ENCODE measurements at regions not wholly inside any gene's neighbourhood (a gene's known extent, or its start where the extent isn't known, plus 50 kb on each side); places are given as distances from the start of the nearest gene placed in this dataset.

- Histone ChIP-seq H4K20me1 (ENCODE audit: insufficient read depth, low read length) (no peaks in the 10 kb centered on the region), H3K4me2 (ENCODE audit: low read length) (no peak overlapping the region; the same call in 1 of the 2 replicates), H3K4me3 (ENCODE audit: low read depth, low read length, poor library complexity, severe bottlenecking) (no peak overlapping the region), H3K4me1 (ENCODE audit: insufficient read depth, low read length, poor library complexity, severe bottlenecking) (no peaks in the 10 kb centered on the region), H3K27ac (ENCODE audit: low read depth, low read length, poor library complexity, severe bottlenecking) (no peak overlapping the region), H3K79me2 (ENCODE audit: insufficient read depth, low read depth, low read length) (no peaks in the 10 kb centered on the region), H3K9me3 (ENCODE audit: low read length) (no peaks in the 10 kb centered on the region), H2AFZ (ENCODE audit: low read length) (no peak overlapping the region), H3K36me3 (ENCODE audit: insufficient read depth, low read length) (no peaks in the 10 kb centered on the region), H3K9me2 (ENCODE audit: insufficient read depth, low read length) (no peaks in the 10 kb centered on the region)
- DNase-seq (ENCODE audit: low spot score), result no peak
- ChIA-PET CTCF (ENCODE audit: unreplicated experiment) (no interaction called here), POLR2A (interaction anchor here (0.6 kb wide), 1 partner anchor 748 kb away, joined by 3 read pairs; no protein-coding TSS in a partner anchor)
- TF ChIP-seq EZH2phosphoT487 (IDR thresholded peaks at IDR 0.05; ENCODE audit: borderline replicate concordance, low read depth, low read length) (no peak), CTCF (conservative IDR thresholded peaks at IDR 0.05; ENCODE audit: low read length) (no peak)
- no TSS peak for BruUV-seq (replicated peaks)
- intact Hi-C loops (cut with micrococcal nuclease; ENCODE audit: unreplicated experiment), result no loop called here
These were observed 340.3 kb upstream of the RBMS3 start for GRCh38 chr3:28940530-28940929.

- no peak for TF ChIP-seq EZH2phosphoT487 (IDR thresholded peaks at IDR 0.05; ENCODE audit: borderline replicate concordance, low read depth, low read length)
- no peak for TF ChIP-seq CTCF (conservative IDR thresholded peaks at IDR 0.05; ENCODE audit: low read length)
- Histone ChIP-seq H4K20me1 (ENCODE audit: insufficient read depth, low read length) (no peaks in the 10 kb centered on the region), H3K4me3 (ENCODE audit: low read depth, low read length, poor library complexity, severe bottlenecking) (no peak overlapping the region), H3K9me2 (ENCODE audit: insufficient read depth, low read length) (no peaks in the 10 kb centered on the region), H3K79me2 (ENCODE audit: insufficient read depth, low read depth, low read length) (no peaks in the 10 kb centered on the region), H3K4me2 (ENCODE audit: low read length) (no peak overlapping the region; the same call in 1 of the 2 replicates), H3K4me1 (ENCODE audit: insufficient read depth, low read length, poor library complexity, severe bottlenecking) (no peaks in the 10 kb centered on the region), H3K9me3 (ENCODE audit: low read length) (no peaks in the 10 kb centered on the region), H3K27ac (ENCODE audit: low read depth, low read length, poor library complexity, severe bottlenecking) (no peak overlapping the region), H2AFZ (ENCODE audit: low read length) (no peak overlapping the region), H3K36me3 (ENCODE audit: insufficient read depth, low read length) (no peaks in the 10 kb centered on the region)
- ChIA-PET CTCF (ENCODE audit: unreplicated experiment) (no interaction called here), POLR2A (no interaction called here)
- intact Hi-C loops (cut with micrococcal nuclease; ENCODE audit: unreplicated experiment), result no loop called here
- DNase-seq (ENCODE audit: low spot score), result no peak
- BruUV-seq (replicated peaks), result no TSS peak
These were observed 339.9 kb upstream of the RBMS3 start for GRCh38 chr3:28940994-28941393.

GRCh38 chr3:28947061-28947460 lies 333.8 kb upstream of the RBMS3 start:
- BruUV-seq (replicated peaks), result no TSS peak
- no peaks in the 10 kb centered on the region for H3K36me3 ChIP-seq (ENCODE audit: insufficient read depth, low read length)
- H3K4me1 ChIP-seq (ENCODE audit: insufficient read depth, low read length, poor library complexity, severe bottlenecking), result peaks cover 4% of the 10 kb centered on the region
- H3K4me3 ChIP-seq (ENCODE audit: low read depth, low read length, poor library complexity, severe bottlenecking), result no peak overlapping the region
- ChIA-PET POLR2A (no interaction called here), CTCF (ENCODE audit: unreplicated experiment) (no interaction called here)
- H3K79me2 ChIP-seq (ENCODE audit: insufficient read depth, low read depth, low read length), result no peaks in the 10 kb centered on the region
- no peak for DNase-seq (ENCODE audit: low spot score)
- H4K20me1 ChIP-seq (ENCODE audit: insufficient read depth, low read length), result no peaks in the 10 kb centered on the region
- H3K9me3 ChIP-seq (ENCODE audit: low read length), result no peaks in the 10 kb centered on the region
- H3K9me2 ChIP-seq (ENCODE audit: insufficient read depth, low read length), result no peaks in the 10 kb centered on the region
- H2AFZ ChIP-seq (ENCODE audit: low read length), result no peak overlapping the region
- H3K4me2 ChIP-seq (ENCODE audit: low read length), result no peak overlapping the region
- TF ChIP-seq EZH2phosphoT487 (IDR thresholded peaks at IDR 0.05; ENCODE audit: borderline replicate concordance, low read depth, low read length) (no peak), CTCF (conservative IDR thresholded peaks at IDR 0.05; ENCODE audit: low read length) (no peak)
- intact Hi-C loops (cut with micrococcal nuclease; ENCODE audit: unreplicated experiment), result no loop called here
- no peak overlapping the region for H3K27ac ChIP-seq (ENCODE audit: low read depth, low read length, poor library complexity, severe bottlenecking)

All from OCI-LY7 (cell line).